ENCODE measurements at regions not wholly inside any gene's neighbourhood (a gene's known extent, or its start where the extent isn't known, plus 50 kb on each side); places are given as distances from the start of the nearest gene placed in this dataset.

GRCh38 chr17:53894591-53894990 lies 71.9 kb downstream of the KIF2B start:
- H2BK120ac ChIP-seq (replicated peaks; ENCODE audit: low read depth, low read length), result no peak overlapping the region
- H2BK5ac ChIP-seq (ENCODE audit: low read depth, low read length), result no peak overlapping the region
- H4K8ac ChIP-seq (ENCODE audit: extremely low read depth, insufficient read depth, low read length), result no peak overlapping the region
- no peak overlapping the region for H2BK15ac ChIP-seq (ENCODE audit: low read length)
- H3K27me3 ChIP-seq (replicated peaks in 1 of 4; ENCODE audit: control insufficient read depth in 3 of 4, extremely low read depth in 1 of 4, insufficient read depth in 3 of 4, low read length in 3 of 4), result no peaks in the 10 kb centered on the region
- H3K4me2 ChIP-seq (ENCODE audit: insufficient read depth in 1 of 2, low read depth in 2 of 2, low read length in 2 of 2), result no peak overlapping the region
- no peak overlapping the region for H2BK12ac ChIP-seq (ENCODE audit: low read depth, low read length)
- H3K79me1 ChIP-seq (ENCODE audit: low read depth, low read length), result no peaks in the 10 kb centered on the region
- H4K20me1 ChIP-seq (replicated peaks in 1 of 2; ENCODE audit: control insufficient read depth in 1 of 2, insufficient read depth in 2 of 2, low read length in 2 of 2), result no peaks in the 10 kb centered on the region
- H2AK5ac ChIP-seq (ENCODE audit: low read depth, low read length), result no peak overlapping the region
- ChIA-PET CTCF (ENCODE audit: partially characterized antibody) (no interaction called here), POLR2A (ENCODE audit: partially characterized antibody) (no interaction called here)
- H3K56ac ChIP-seq (replicated peaks; ENCODE audit: insufficient read length, low read depth, low read length), result no peak overlapping the region
- no peak overlapping the region for H3K9ac ChIP-seq (replicated peaks in 1 of 4; ENCODE audit: extremely low read depth in 1 of 4, low read depth in 3 of 4, low read length in 3 of 4)
- DNase-seq (ENCODE audit: low read depth in 1 of 2, low spot score in 2 of 2) (no peak), FAIRE-seq (no peak)
- no peak overlapping the region for H3K14ac ChIP-seq (ENCODE audit: insufficient read length)
- no peaks in the 10 kb centered on the region for H3K36me3 ChIP-seq (ENCODE audit: control insufficient read depth in 2 of 4, insufficient read depth in 4 of 4, low read length in 3 of 4)
- no peak overlapping the region for H3K18ac ChIP-seq (ENCODE audit: extremely low read depth, low read length)
- no peak overlapping the region for H3K27ac ChIP-seq (ENCODE audit: low read depth, low read length)
- no peak overlapping the region for H3K4ac ChIP-seq (replicated peaks; ENCODE audit: insufficient read length, low read depth, low read length)
- no peak overlapping the region for H4K91ac ChIP-seq (replicated peaks; ENCODE audit: insufficient read length, low read length)
- no peaks in the 10 kb centered on the region for H3K4me1 ChIP-seq (replicated peaks in 1 of 4; ENCODE audit: control insufficient read depth in 3 of 4, insufficient read depth in 4 of 4, low read length in 3 of 4)
- 4% methylated on average over 1 of the region's 1 CpG; no CpG with 5 or more reads in 1 of the 2 experiments for WGBS, 2 experiments (ENCODE audit: extremely low coverage in 1 of 2, insufficient coverage in 1 of 2, insufficient read length in 1 of 2, insufficient replicate concordance in 2 of 2, low coverage in 1 of 2, low lambda C conversion rate in 2 of 2, missing lambda C conversion rate in 1 of 2)
- no peaks in the 10 kb centered on the region for H3K9me3 ChIP-seq (ENCODE audit: insufficient read depth in 2 of 2, low read depth in 1 of 2, low read length in 1 of 2)
- H2AFZ ChIP-seq (ENCODE audit: low read length), result no peak overlapping the region
- H4K5ac ChIP-seq (ENCODE audit: insufficient read length, low read depth, low read length), result no peak overlapping the region
- no peaks in the 10 kb centered on the region for H3K79me2 ChIP-seq (ENCODE audit: control insufficient read depth in 1 of 2, insufficient read depth in 2 of 2, low read length in 2 of 2)
- no peak overlapping the region for H3K23ac ChIP-seq (ENCODE audit: insufficient read length)
- H3K4me3 ChIP-seq (ENCODE audit: extremely low read depth in 1 of 4, insufficient read depth in 2 of 4, low read depth in 3 of 4, low read length in 4 of 4), result no peak overlapping the region
- no peaks in the 10 kb centered on the region for H3K23me2 ChIP-seq (ENCODE audit: low read depth, low read length)
- no peak overlapping the region for H2BK20ac ChIP-seq (ENCODE audit: low read length)
- TF ChIP-seq RBBP5 (IDR thresholded peaks at IDR 0.05; ENCODE audit: borderline replicate concordance, low read depth, low read length) (no peak), SP2 (IDR thresholded peaks at IDR 0.05; ENCODE audit: low read length) (no peak), RAD21 (IDR thresholded peaks at IDR 0.05 in 1 of 2, conservative IDR thresholded peaks at IDR 0.05 in 1 of 2; ENCODE audit: low read depth in 2 of 2, low read length in 2 of 2) (no peak), JUN (IDR thresholded peaks at IDR 0.05; ENCODE audit: low read depth, low read length) (no peak), CEBPB (IDR thresholded peaks at IDR 0.05; ENCODE audit: low read depth, low read length) (no peak), CBX5 (IDR thresholded peaks at IDR 0.05; ENCODE audit: low read depth, low read length) (no peak), CTCF (IDR thresholded peaks at IDR 0.05; ENCODE audit: control extremely low read depth in 1 of 3, insufficient read depth in 1 of 3, low read depth in 1 of 3, low read length in 3 of 3) (no peak), RXRA (IDR thresholded peaks at IDR 0.05; ENCODE audit: insufficient read depth, low read depth, low read length) (no peak), MAFK (IDR thresholded peaks at IDR 0.05; ENCODE audit: low read depth, low read length) (no peak), SAP30 (IDR thresholded peaks at IDR 0.05; ENCODE audit: insufficient read depth, insufficient replicate concordance, low read length) (no peak), CTBP2 (IDR thresholded peaks at IDR 0.05; ENCODE audit: borderline replicate concordance, insufficient read depth, insufficient read length, low read length) (no peak), BCL11A (IDR thresholded peaks at IDR 0.05; ENCODE audit: low read depth in 2 of 2, low read length in 2 of 2) (no peak)
